HG03103 (cell line): ENCODE measurements at regions not wholly inside any gene's neighbourhood (a gene's known extent, or its start where the extent isn't known, plus 50 kb on each side); places are given as distances from the start of the nearest gene placed in this dataset.

Experiments
- ATAC-seq: cut with Tn5 transposase; IDR thresholded peaks from one replicate; pipeline ENCODE4 v1.9.1; 2021; ENCODE audit warnings: low read depth; ENCODE audit not compliant: unreplicated experiment

DNA sequence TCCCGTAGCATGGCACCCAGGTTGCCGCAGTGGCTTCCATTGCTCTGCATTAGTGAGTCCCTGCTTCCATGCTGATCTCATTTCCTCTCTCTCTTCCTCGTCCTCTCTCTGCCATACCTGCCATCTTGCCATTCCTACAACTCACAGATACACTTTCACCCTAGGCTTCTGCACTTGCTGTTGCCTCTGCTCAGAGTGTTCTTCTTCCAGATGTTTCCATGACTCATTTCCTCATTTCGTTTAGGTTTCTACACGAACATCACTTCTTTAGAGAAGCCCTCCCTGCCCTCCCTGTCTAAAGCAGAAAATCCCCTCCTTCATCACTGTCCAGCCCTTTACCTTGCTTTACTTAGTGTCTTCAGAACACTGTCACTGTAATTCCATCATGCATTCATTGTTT lies 115.2 kb upstream of the WWC1 start:
- peak; percentile 39 for ATAC-seq

DNA sequence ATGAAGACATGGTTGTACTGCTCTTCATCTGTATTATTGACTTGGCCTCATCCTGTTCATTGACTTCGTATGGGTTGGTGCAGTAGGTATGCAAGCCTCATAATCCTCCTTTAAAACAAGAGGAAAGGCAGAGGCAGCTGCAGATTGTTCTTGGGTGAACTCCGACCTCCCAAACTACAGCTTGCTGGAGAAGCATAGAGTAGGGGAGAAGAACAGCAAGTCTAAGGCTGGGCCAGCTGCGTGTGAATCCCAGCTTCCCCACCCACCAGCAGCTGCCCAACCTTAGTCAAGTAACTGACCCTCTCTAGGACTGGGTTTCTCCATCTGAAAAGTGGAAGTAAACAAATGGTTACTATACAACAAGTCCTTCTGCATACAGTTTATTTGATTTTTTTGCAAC lies 114.5 kb upstream of the WWC1 start:
- ATAC-seq: no peak

DNA sequence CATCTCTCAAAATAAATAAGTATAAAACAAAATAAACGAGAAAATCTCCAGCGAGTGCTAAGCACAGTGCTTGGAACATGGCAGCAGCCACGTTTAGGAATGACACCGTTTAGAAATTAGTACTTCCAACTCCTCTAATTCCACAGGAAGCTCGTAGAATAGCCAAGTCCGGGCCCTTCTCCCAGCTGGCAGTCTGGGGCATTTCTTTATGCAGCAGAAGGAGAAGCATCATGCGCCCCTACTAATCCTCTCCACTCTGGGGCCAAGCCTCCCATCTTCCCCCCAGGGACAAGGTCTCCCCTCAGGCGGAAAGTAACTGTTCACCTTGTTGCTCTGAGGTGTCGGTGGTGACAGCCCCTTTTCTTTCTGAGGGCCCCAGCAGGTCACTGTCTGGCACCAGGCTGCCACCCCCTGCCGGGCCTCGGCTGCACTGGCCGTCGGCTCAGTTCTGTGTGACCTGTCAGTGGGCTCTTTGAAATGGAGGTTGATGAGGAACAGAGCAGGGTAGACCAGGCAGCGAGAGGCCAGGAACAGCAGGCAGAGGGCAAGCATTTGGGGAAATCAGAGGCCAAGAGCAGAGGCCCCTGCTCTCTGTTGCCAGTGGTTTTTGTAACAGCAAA lies 113.5 kb upstream of the WWC1 start:
- no peak for ATAC-seq

DNA sequence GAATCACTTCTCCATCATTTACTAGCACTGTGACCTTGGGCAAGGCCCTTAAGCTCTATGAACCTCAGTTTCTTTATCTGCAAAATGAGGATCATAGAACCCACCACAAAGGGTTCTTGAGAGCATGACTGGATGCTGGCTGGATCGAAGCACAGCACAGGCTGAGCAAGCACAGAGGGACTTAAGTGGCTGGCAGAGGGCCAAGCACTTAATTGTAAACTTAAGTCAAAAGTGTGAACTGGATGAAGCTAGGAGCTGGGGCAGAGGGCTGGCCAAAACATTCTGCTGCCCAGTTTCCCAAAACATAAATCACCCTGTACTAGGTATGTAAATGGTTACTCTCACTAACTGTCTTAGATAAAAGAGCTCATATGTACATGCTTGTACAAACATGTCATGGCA lies 112.3 kb upstream of the WWC1 start:
- no peak for ATAC-seq

DNA sequence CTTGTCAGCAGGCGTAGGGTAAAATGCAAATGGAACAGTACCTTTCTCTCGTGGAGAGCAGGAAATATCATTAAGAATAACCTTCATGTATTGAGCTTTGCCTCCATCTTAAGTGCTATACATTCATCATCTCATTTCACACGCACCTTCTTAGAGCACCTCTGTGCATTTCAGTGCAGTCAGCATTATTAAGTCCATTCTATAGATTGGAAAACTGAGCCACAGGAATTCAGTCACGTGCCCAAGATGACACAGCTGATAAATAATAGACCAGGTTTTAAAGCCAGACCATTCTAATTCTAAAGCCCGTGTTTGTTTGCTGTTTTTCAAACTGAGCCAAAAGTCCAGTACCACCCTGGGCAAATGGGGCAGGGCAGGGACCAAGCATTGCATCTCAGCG lies 109.2 kb upstream of the WWC1 start:
- ATAC-seq: no peak

DNA sequence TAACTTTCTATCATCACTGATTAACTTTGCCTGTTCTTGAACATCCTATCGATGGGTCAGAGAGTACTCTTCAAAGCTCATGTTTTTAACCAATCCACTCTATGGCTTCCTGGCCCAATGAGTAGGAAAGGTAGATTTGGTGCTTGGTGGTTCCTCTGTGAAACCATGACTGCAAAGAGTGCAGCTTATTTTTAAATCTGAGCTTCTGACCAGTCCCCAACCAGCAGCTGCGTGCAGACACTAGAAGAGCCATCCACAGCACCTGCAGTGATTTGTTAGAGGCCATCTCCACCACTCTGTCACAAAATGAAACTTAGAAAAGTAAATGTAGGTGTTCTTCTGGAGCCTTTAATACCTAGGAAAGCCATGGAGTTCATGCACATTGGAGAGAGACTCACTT lies 107.3 kb upstream of the WWC1 start:
- peak; percentile 66 for ATAC-seq

DNA sequence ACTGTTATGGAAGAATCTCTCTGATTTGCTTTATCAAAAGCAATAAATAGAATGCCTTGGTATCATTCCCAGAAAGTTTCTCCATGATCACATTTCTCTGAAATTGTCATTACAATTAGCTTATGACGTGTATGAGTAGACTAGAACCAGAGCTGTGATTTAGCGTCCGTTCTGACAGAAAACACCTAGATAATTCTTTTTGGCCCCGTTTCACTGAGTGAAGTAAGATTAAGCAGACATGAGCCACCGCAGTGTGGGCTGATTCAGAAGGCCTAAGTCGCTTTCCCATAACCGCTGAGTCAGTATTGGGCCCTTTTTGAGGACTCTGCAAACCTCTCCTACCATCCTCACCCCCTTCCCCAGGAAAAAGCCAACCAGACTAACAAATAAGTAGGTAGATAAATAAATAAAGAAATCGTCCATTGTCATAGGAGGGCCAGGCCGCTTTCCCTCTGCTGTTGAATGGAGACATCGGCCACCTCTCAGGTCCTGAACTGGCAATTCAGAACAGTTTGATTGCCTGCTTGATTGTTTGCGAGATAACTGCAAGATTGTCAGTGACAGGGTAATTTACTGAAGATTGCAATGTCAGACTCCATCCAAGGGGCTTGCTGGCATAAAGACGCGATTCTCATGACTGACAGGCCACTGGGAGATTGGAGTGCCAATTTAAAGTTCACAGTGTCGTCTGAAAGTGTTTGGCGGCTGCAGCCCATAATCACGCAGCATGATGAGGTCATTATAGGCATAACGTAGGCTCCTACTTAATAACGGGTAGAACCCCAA lies 105.0 kb upstream of the WWC1 start:
- no peak for ATAC-seq

DNA sequence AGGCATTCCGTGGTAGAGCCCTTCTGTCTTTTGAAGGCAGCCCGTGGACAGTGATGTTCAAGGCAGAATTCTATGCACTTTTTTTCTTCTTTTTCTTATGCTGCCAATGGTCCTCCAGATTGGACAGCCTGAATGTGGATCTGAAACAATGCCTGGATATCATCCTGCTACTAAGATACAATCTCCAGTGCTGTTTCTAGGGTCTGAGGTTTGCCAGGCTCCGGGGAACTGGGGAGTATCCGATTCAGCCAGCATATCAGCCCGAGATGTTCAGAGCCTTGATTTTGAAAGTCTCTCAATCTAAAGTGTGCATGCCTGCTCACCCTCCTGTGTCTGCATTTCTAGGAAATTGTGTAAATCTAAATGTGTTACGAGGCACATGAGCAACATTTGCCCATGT lies 103.8 kb upstream of the WWC1 start:
- ATAC-seq: no peak

DNA sequence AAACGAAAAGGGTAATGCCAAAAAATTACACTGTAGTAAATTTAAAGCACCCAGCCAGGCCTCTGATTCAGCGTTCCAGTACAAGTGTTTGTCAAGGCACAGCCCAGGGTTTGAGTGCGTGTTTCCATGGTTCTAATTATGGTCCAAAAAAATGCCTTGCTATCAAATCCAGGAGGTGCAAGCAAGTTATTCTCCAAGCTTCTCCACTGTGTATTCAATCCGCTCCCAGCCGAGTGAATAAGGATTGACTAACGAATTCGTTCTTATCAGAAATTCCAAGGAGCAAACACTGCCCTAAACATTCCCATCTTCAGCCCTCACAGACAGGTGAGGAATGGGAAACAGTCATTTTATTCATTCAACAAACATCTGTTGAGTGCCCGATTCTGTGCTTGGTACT lies 103.3 kb upstream of the WWC1 start:
- ATAC-seq: no peak

DNA sequence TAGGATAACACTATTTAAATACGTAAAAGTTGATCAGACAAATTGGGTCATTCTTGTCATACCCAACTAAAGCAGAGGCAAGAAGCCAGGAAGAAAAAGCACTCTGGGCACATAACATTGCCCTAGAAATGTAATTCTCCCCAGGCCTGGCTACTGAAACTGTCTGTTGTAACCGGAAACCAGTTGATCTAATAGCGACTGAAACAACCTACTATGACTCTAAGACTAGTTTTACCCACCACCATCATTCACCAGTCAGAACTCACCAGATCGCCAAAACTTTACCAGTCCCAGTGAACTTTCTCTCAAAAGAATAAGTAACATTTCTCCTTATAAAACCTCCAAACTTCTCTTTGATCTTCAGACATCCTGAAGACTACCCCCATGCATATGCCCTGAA lies 99.3 kb upstream of the WWC1 start:
- no peak for ATAC-seq

DNA sequence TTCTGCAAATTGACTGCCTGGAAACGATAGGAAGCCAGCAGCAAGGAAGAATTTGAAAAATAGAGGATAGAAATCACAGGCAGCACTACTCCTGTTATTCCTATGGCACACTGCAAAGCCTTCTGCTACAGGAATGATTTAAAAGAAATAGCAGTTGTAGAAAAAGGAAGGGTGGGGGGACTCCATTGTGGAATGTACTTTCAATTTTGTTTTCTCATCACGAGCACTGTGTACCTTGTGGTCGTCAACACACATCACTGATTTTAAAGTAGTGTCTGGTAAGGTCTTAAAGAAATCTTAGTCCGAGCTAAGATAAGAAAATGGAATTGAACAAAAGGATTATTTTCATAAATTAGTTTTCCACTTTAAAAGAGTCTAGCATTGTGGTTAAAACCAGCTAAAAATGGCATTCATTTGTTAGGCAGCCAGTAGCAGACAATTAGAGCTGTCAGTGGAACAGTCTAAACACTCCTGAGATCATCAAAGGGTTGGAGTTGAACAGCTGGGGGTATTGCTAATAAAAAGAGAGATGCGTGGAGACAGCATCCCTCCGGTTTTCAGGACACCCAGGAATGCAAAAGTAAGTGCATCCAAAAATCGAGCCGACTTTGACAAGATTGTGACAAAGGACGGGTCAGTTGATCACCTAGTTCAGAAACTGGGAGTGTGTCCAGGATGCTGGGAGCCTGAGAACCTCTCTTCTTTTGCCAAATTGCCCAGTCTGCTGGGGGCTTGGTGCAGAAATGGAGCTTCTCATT lies 97.8 kb upstream of the WWC1 start:
- ATAC-seq: no peak

DNA sequence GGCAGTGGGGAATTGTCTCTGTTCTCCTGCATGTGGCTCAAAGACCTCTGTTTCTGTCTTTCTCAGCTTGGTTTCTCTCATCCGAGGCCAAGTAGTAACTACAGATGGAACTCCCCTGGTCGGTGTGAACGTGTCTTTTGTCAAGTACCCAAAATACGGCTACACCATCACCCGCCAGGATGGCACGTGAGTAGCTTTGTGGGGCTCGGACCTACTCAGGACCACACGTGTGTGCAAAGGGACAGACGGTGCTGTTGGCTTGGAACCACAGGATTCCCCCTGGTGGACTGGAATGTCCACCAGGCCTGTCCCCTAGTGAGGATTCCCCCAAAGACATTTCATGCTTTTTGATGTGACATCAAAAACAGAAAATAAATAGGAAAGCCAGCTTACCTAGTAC lies 96.3 kb upstream of the WWC1 start:
- no peak for ATAC-seq

DNA sequence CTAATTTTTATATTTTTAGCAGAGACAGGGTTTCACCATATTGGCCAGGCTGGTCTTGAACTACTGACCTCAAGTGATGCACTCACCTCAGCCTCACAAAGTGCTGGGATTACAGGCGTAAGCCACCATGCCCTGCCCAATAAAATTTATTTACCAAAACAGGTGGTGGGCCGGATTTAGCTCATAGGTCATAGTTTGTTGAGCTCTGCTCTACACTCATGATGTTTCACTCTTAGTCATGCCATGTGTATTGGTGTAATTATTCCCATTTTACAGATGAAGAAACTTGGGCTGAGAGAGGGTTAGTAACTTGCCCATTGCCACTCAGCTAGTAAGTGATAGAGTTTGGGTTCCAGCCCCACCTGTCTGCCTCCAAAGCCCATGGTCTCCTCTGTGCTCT lies 93.1 kb upstream of the WWC1 start:
- ATAC-seq: no peak

DNA sequence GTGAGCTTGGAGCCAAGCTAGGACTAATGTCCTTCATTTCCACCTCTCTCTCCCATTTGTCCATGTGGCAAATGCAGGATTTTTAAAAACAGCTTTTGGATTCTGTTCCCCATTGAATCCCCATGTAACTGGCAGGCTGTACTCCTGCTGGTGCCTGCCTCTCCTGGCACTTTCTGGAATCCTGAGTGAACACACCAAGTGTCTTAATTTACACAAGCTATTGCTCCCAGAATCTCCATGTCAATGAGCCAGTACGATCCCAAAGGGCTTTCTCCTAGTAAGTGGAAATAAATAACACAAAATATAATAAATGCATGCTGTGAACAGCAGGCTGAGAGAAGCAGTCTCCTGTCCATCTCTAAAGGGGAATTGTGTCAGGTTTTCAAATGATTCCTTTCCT lies 88.4 kb upstream of the WWC1 start:
- ATAC-seq: no peak

DNA sequence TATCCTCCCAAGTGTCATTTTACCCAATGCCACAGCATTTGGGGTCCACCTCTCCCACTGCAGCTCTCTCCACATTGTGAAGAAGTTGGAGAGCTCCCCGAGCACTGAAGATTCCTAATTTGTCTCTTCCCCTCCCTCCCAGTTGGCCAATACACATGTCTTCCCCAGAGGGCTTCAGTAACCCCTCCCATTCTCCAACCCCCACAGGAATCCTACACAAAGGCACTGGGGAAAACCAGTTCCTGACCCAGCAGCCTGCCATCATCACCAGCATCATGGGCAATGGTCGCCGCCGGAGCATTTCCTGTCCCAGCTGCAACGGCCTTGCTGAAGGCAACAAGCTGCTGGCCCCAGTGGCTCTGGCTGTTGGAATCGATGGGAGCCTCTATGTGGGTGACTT lies 87.3 kb upstream of the WWC1 start:
- no peak for ATAC-seq

DNA sequence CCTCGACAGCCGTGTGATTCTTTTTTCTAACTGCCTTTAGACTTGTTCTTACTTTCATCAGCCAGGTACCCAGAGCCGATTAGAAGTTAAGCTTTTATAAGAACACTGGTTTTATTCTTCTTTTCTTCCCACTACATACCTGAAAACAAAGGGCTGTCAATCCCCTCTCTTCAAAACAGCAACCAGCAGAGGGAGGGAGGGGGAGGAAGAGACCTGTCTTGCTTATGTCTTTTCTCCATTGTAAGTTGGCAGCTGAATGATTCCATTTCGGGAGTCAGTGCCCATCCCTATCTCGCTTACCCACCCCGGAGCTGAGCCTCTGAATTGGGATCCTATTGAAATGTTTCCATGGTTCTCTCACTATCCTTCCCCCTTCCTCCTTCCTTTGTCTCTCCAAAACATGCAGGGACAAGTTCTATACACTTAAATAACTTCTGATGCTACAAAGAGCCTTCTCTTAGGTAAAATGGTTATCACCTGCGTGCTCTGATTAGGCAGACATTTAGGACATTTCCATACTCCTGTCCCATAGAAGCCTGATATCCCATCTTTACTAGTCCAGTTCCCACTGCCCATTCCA lies 83.9 kb upstream of the WWC1 start:
- ATAC-seq: no peak

DNA sequence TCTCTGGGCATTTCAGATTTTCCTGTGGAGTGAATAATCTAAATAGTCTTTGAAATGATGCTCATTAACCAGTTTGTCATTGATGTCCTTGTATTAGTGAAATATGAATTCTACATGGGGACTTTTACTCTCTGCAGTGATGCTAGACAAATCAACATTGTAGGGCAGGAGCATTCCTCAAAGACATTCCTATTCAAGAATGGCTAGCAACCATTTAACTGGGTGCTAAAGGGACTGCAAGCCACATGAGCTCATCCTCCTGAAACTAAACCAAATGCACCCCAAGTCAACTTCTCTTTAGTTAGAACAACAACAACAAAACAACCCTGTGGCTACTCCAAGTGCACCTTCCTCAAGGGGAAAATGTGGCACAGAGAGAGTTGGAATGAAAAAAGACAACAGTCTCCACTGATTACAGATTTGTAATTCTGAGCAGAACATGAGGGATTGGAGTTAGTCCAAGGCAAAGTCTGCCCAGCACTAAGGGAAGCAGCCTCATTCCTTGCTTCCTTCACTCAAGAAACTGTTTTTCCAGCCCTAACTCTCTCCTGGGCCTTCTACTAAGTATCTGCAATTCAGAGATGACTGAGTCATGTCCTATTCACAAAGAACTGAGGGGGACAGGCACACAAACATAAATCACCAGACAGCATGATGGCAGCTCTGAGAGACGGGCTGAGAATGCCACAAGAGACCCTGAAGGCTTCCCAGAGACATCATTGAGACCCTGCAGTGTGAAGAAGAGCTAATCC lies 82.0 kb upstream of the WWC1 start:
- ATAC-seq: no peak

DNA sequence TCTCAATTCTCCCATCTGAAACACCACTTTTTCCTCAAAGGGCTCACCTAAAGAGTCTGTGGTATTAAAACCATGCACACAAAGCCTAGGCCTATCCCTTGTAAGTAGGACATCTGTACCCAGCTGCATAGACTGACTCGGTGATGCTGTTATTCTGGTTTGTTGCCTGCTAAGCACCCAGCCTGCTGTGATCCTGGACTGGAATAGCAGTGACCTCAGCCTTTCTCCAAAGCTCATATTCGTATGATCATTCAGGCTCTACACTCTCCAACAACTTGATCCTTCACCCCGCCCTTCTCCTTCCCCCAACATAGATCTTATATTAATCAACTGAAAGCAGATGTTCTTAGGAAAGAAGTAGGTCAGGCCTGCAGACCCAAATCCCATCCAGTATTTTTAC lies 81.4 kb upstream of the WWC1 start:
- ATAC-seq: no peak

DNA sequence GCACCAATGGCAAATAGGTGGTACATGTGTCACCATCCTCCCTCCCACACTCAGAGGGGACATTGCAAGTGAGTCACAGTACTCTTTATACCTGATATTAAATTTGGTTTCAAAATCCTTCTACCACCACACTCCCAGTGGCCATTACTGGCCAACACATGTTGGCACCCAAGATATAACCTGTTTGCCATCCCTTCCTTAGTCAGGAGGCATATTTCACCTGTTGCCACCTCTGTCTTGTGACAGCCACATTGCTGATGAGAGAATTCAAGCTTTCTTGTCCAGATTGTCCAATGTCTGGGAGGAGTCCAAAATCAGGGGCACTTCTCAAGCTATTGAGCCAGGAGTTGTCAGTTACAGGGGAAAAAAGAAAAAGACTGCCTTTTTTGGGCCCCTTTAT lies 80.2 kb upstream of the WWC1 start:
- ATAC-seq: no peak

DNA sequence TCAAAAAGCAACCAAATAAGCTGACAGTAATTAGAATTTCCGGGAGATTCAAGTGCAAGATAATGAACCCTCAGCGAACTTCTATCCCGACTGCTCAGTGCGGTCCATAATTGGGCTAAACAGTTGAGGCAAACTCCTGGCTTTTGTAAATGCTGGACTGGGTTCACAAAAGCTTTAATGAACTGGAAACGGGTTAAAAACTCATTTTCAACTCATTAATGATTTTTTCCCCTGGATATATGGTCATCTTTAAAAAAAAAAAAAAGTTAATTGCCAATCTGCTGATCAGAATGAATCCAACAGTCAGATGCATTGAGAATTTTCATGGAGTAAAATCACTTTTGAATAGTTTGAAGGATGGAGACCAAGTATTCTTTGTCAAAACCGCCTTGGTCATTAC lies 79.5 kb upstream of the WWC1 start:
- no peak for ATAC-seq

DNA sequence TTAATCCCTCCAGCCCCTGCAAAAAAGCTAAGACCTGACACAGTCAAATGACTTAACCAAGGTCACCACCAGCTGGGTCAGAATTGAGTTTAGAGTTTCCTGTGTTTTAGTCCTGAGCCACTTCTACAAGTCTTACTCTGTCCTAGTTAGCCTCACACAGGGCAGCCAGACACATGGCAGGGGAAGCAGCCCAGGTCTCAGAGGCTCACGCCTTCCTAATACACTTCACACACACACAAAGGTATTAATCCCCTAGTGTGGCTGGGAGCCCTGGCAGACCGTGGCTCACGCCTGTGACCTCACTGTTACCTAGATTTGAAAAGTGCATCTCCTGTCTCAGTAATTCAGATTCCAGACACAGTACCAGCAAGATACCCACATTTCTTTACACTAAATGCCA lies 77.4 kb upstream of the WWC1 start:
- no peak for ATAC-seq
